ENCODE measurements at regions not wholly inside any gene's neighbourhood (a gene's known extent, or its start where the extent isn't known, plus 50 kb on each side); places are given as distances from the start of the nearest gene placed in this dataset.

GRCh38 chr12:85385406-85385805 lies 105.4 kb downstream of the ALX1 start:
- H3K4me1 ChIP-seq (ENCODE audit: control insufficient read depth, insufficient read depth, low read length): no peaks in the 10 kb centered on the region
- TF ChIP-seq CTCF (conservative IDR thresholded peaks at IDR 0.05): no peak
- no peaks in the 10 kb centered on the region for H3K36me3 ChIP-seq (ENCODE audit: control insufficient read depth, insufficient read depth, low read length)
- no peaks in the 10 kb centered on the region for H3K9me3 ChIP-seq (ENCODE audit: control insufficient read depth, low read length)
- H3K9ac ChIP-seq (ENCODE audit: extremely low read depth, low read length, poor library complexity, severe bottlenecking): no peak overlapping the region
- DNase-seq: no peak
- H3K9me3 Mint-ChIP-seq: no peaks in the 10 kb centered on the region
- H3K27me3 ChIP-seq (ENCODE audit: control insufficient read depth, insufficient read depth, low read length, poor library complexity, severe bottlenecking): peaks cover 70% of the 10 kb centered on the region
- no peak overlapping the region for H3K4me3 Mint-ChIP-seq
- H3K36me3 Mint-ChIP-seq (ENCODE audit: low read depth): no peaks in the 10 kb centered on the region
- H3K4me3 ChIP-seq (ENCODE audit: low read length): no peak overlapping the region
- no peak overlapping the region for H3K27ac Mint-ChIP-seq
- H3K27ac ChIP-seq (ENCODE audit: low read depth, low read length): no peak overlapping the region
- peaks cover 51% of the 10 kb centered on the region for H3K27me3 Mint-ChIP-seq (ENCODE audit: insufficient read depth)
- no peaks in the 10 kb centered on the region for H3K4me1 Mint-ChIP-seq

GRCh38 chr12:85390266-85390665 lies 110.2 kb downstream of the ALX1 start:
- no peaks in the 10 kb centered on the region for H3K36me3 Mint-ChIP-seq (ENCODE audit: low read depth)
- Histone ChIP-seq H3K27me3 (ENCODE audit: control insufficient read depth, insufficient read depth, low read length, poor library complexity, severe bottlenecking) (peaks cover 76% of the 10 kb centered on the region), H3K4me1 (ENCODE audit: control insufficient read depth, insufficient read depth, low read length) (no peaks in the 10 kb centered on the region), H3K27ac (ENCODE audit: low read depth, low read length) (no peak overlapping the region), H3K9ac (ENCODE audit: extremely low read depth, low read length, poor library complexity, severe bottlenecking) (no peak overlapping the region), H3K9me3 (ENCODE audit: control insufficient read depth, low read length) (no peaks in the 10 kb centered on the region), H3K36me3 (ENCODE audit: control insufficient read depth, insufficient read depth, low read length) (no peaks in the 10 kb centered on the region), H3K4me3 (ENCODE audit: low read length) (no peak overlapping the region)
- H3K9me3 Mint-ChIP-seq: no peaks in the 10 kb centered on the region
- H3K4me3 Mint-ChIP-seq: no peak overlapping the region
- WGBS, 2 experiments (ENCODE audit: insufficient coverage in 1 of 2, insufficient read length in 1 of 2): 80 to 94% methylated on average over 1 of the region's 1 CpG
- no peak overlapping the region for H3K27ac Mint-ChIP-seq
- no peak for DNase-seq
- no peak for TF ChIP-seq CTCF (conservative IDR thresholded peaks at IDR 0.05)
- H3K4me1 Mint-ChIP-seq: peaks cover 5% of the 10 kb centered on the region
- peaks cover 54% of the 10 kb centered on the region for H3K27me3 Mint-ChIP-seq (ENCODE audit: insufficient read depth)

GRCh38 chr12:85392508-85392907 lies 112.5 kb downstream of the ALX1 start:
- 86 to 100% methylated on average over 1 of the region's 1 CpG for WGBS, 2 experiments (ENCODE audit: insufficient coverage in 1 of 2, insufficient read length in 1 of 2)
- H3K4me1 Mint-ChIP-seq: peaks cover 5% of the 10 kb centered on the region

More at GRCh38 chr12:85392508-85392907, 112.5 kb downstream of the ALX1 start:
- Mint-ChIP-seq H3K27me3 (ENCODE audit: insufficient read depth) (peaks cover 44% of the 10 kb centered on the region), H3K9me3 (no peaks in the 10 kb centered on the region), H3K36me3 (ENCODE audit: low read depth) (no peaks in the 10 kb centered on the region), H3K27ac (no peak overlapping the region), H3K4me3 (no peak overlapping the region)
- Histone ChIP-seq H3K9ac (ENCODE audit: extremely low read depth, low read length, poor library complexity, severe bottlenecking) (no peak overlapping the region), H3K4me3 (ENCODE audit: low read length) (no peak overlapping the region), H3K9me3 (ENCODE audit: control insufficient read depth, low read length) (no peaks in the 10 kb centered on the region), H3K27me3 (ENCODE audit: control insufficient read depth, insufficient read depth, low read length, poor library complexity, severe bottlenecking) (peaks cover 72% of the 10 kb centered on the region), H3K4me1 (ENCODE audit: control insufficient read depth, insufficient read depth, low read length) (no peaks in the 10 kb centered on the region), H3K27ac (ENCODE audit: low read depth, low read length) (no peak overlapping the region), H3K36me3 (ENCODE audit: control insufficient read depth, insufficient read depth, low read length) (no peaks in the 10 kb centered on the region)
- no peak for TF ChIP-seq CTCF (conservative IDR thresholded peaks at IDR 0.05)
- no peak for DNase-seq

Measured in endodermal cell (in vitro differentiated cells).